Spleen (tissue), 7 donors: ENCODE measurements at regions not wholly inside any gene's neighbourhood (a gene's known extent, or its start where the extent isn't known, plus 50 kb on each side); places are given as distances from the start of the nearest gene placed in this dataset.

Source experiments
- POLR2A ChIP-seq, 3 donors: fragments of 450-650 bp; IDR thresholded peaks; one replicate each; pipeline ENCODE4 v1.5.1; 2017; ENCODE audit warnings: antibody characterized with exemption in 3 of 3, mild to moderate bottlenecking in 1 of 3
- POLR2AphosphoS5 ChIP-seq, 3 donors: sonication (generic); formaldehyde crosslinking; IDR thresholded peaks; one replicate each; pipeline ENCODE4 v1.5.1; 2017; ENCODE audit warnings: antibody characterized with exemption in 3 of 3
- TF ChIP-seq, protein P1 (sequence below), 11 experiments: fragments of 200-600 bp in 7 of 11; fragments of 450-650 bp in 4 of 11; sonication (generic) in 4 of 11; IDR thresholded peaks in 8 of 11; conservative IDR thresholded peaks in 3 of 11; 1 replicate in 7 of 11; 2 replicates in 4 of 11; pipeline versions ENCODE4 v1.4.0 to v1.8.0; 2016 to 2021; ENCODE audit warnings: antibody characterized with exemption in 11 of 11, inconsistent platforms in 4 of 11, mild to moderate bottlenecking in 1 of 11
- donor health status: DM: no; HTN: no; CAD: no; lungs with moderate emphysema.
- donor health status: DM: no; HTN: no; CAD: no.
- donor health status: DM: no; HTN: no; CAD: no.

DNA sequence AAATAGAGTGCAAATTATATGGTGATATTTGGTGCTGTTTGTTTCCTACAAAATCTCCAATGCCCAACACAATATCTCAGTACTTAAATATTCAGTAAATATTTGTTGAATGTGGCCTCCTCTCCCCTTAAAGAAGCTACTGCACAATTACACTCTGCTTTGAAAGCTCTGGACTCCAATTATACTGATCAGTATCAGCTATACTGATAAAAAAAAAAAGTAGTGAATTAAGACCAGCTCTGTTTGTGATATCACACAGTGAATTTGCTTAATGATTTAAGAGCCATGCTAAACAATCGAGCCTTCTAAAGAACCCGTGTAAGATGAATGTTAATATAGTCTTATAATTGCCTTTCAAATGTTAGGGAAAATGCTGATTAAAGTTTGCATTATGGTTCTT lies 543.2 kb upstream of the API5 start:
- TF ChIP-seq, protein P1, sequence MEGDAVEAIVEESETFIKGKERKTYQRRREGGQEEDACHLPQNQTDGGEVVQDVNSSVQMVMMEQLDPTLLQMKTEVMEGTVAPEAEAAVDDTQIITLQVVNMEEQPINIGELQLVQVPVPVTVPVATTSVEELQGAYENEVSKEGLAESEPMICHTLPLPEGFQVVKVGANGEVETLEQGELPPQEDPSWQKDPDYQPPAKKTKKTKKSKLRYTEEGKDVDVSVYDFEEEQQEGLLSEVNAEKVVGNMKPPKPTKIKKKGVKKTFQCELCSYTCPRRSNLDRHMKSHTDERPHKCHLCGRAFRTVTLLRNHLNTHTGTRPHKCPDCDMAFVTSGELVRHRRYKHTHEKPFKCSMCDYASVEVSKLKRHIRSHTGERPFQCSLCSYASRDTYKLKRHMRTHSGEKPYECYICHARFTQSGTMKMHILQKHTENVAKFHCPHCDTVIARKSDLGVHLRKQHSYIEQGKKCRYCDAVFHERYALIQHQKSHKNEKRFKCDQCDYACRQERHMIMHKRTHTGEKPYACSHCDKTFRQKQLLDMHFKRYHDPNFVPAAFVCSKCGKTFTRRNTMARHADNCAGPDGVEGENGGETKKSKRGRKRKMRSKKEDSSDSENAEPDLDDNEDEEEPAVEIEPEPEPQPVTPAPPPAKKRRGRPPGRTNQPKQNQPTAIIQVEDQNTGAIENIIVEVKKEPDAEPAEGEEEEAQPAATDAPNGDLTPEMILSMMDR (IDR thresholded peaks at IDR 0.05 in 8 of 11, conservative IDR thresholded peaks at IDR 0.05 in 3 of 11) = no peak
- TF ChIP-seq POLR2AphosphoS5 (IDR thresholded peaks at IDR 0.05) (no peak), POLR2A (IDR thresholded peaks at IDR 0.05) (no peak)
